ENCODE measurements at regions not wholly inside any gene's neighbourhood (a gene's known extent, or its start where the extent isn't known, plus 50 kb on each side); places are given as distances from the start of the nearest gene placed in this dataset.

- DNase-seq (ENCODE audit: low spot score in 2 of 2) = no peak
- H3K4me3 ChIP-seq (ENCODE audit: low read depth, poor library complexity, severe bottlenecking) = no peak overlapping the region
- WGBS, 2 donors = 91 to 94% methylated on average over 6 of the region's 6 CpGs
- TF ChIP-seq, protein P1, sequence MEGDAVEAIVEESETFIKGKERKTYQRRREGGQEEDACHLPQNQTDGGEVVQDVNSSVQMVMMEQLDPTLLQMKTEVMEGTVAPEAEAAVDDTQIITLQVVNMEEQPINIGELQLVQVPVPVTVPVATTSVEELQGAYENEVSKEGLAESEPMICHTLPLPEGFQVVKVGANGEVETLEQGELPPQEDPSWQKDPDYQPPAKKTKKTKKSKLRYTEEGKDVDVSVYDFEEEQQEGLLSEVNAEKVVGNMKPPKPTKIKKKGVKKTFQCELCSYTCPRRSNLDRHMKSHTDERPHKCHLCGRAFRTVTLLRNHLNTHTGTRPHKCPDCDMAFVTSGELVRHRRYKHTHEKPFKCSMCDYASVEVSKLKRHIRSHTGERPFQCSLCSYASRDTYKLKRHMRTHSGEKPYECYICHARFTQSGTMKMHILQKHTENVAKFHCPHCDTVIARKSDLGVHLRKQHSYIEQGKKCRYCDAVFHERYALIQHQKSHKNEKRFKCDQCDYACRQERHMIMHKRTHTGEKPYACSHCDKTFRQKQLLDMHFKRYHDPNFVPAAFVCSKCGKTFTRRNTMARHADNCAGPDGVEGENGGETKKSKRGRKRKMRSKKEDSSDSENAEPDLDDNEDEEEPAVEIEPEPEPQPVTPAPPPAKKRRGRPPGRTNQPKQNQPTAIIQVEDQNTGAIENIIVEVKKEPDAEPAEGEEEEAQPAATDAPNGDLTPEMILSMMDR (IDR thresholded peaks at IDR 0.05) = no peak
- no peak for TF ChIP-seq POLR2A (IDR thresholded peaks at IDR 0.05)
- intact Hi-C loops (cut with DNase I; ENCODE audit: low total_unique reads) = no loop called here
These were observed 142.5 kb downstream of the TEX29 start for GRCh38 chr13:111462944-111463343.

DNA sequence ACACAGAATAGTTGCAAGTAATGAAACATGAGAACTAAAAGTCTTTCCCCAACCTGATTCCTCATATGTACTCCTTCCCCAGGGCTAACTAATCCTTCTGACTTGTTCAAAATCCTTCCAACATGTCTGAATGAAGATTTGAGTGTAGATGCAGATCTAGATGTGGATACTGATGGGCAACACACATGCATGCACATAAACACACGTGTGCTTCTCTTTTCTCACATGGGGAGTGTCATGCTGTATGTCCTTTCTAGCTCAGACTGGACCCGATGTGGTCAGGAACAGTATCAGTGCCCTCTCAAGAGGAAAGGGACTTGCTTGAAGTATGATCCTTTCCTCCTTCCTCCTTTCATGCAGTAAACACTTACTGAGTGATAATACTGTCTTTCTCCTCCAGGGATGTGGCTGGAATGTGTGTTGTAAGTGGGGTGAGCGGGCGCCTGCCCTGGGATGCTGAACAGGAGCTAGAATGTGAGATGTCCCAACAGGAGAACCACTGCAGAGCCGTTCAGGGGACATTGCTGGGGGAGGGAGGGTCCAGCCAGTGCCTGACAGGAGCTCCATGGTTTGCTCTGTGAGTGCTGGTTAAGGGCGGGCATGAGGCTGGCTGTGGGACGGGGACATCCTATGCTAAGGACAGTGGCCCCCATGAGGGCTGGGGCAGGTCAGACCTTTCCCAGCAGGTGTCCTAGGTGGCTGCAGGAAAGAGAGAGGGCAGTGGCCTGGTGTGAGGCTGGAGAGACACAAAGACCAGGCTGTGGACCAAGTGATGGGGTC, 146.9 kb downstream of the TEX29 start:
- intact Hi-C loops (cut with DNase I; ENCODE audit: low total_unique reads) = no loop called here
- TF ChIP-seq POLR2A (IDR thresholded peaks at IDR 0.05) = no peak
- TF ChIP-seq, protein P1 (IDR thresholded peaks at IDR 0.05) = no peak
- DNase-seq (ENCODE audit: low spot score in 2 of 2) = no peak
- H3K4me3 ChIP-seq (ENCODE audit: low read depth, poor library complexity, severe bottlenecking) = no peak overlapping the region
- WGBS, 2 donors = 80 to 83% methylated on average over 7 of the region's 7 CpGs

- H3K4me3 ChIP-seq (ENCODE audit: low read depth, poor library complexity, severe bottlenecking) = no peak overlapping the region
- intact Hi-C loops (cut with DNase I; ENCODE audit: low total_unique reads) = no loop called here
- TF ChIP-seq, protein P1 (IDR thresholded peaks at IDR 0.05) = no peak
- TF ChIP-seq POLR2A (IDR thresholded peaks at IDR 0.05) = no peak
- 89 to 92% methylated on average over 23 of the region's 23 CpGs for WGBS, 2 donors
- DNase-seq (ENCODE audit: low spot score in 2 of 2) = peak in 1 of 2 donors; percentile 82
These were observed 147.9 kb downstream of the TEX29 start for GRCh38 chr13:111468037-111468959.

GRCh38 chr13:111469450-111469849, 149.0 kb downstream of the TEX29 start:
- TF ChIP-seq POLR2A (IDR thresholded peaks at IDR 0.05) = no peak
- TF ChIP-seq, protein P1 (IDR thresholded peaks at IDR 0.05) = no peak
- intact Hi-C loops (cut with DNase I; ENCODE audit: low total_unique reads) = no loop called here
- WGBS, 2 donors = 89 to 92% methylated on average over 5 of the region's 5 CpGs
- H3K4me3 ChIP-seq (ENCODE audit: low read depth, poor library complexity, severe bottlenecking) = no peak overlapping the region
- no peak for DNase-seq (ENCODE audit: low spot score in 2 of 2)

DNA sequence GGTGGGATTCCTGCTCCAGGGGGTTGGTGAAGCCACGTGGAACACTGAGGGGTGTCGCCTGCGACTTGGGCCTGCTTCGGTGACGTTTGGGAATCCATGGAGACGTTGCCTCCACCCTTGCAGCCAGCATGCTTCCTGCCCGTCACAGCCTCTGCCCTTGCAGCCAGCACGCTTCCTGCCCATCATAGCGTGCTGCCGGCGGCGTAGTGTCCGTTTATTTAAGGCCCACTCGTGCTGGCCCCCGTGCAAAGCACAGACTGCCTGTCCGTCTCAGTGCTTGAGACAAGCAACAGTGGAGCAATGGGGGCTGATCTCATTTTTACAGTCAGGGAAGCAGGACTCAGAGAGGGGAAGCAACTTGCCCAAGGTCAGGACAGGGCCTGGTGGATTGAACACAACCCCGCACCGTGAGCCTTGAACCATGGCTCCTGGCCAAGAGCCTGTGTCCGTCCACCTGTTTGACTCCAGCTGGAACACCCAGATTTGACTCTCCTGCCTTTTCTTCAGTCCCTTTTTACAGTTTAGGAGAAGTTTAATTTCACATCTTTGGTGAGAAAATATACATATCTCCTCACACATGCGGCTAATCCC, 149.6 kb downstream of the TEX29 start:
- 68 to 73% methylated on average over 20 of the region's 20 CpGs for WGBS, 2 donors
- no peak for TF ChIP-seq POLR2A (IDR thresholded peaks at IDR 0.05)
- TF ChIP-seq, protein P1 (IDR thresholded peaks at IDR 0.05) = no peak
- peak in 1 of 2 donors; percentile 57 for DNase-seq (ENCODE audit: low spot score in 2 of 2)
- no peak overlapping the region for H3K4me3 ChIP-seq (ENCODE audit: low read depth, poor library complexity, severe bottlenecking)
- intact Hi-C loops (cut with DNase I; ENCODE audit: low total_unique reads) = loop anchor here (10.0 kb wide), 1 partner anchor 1135 kb away; no protein-coding TSS in a partner anchor
